GM12878 (cell line): ENCODE measurements at regions not wholly inside any gene's neighbourhood (a gene's known extent, or its start where the extent isn't known, plus 50 kb on each side); places are given as distances from the start of the nearest gene placed in this dataset.

Experiments
- ATAC-seq: fragments of 200-7000 bp; cut with Tn5 transposase; 3 replicates; pipeline ENCODE4 v1.9.1; 2020; ENCODE audit warnings: mild to moderate bottlenecking, moderate library complexity
- BruUV-seq: library from RNA; stranded (reverse); fragments of 400-500 nt; replicated peaks from 2 replicates; lab custom pipeline; 2021; lab: Mats Ljungman, UMichigan
- CTCF ChIA-PET: fragments of 300-600 bp; sonication (Branson Sonifier 250); formaldehyde crosslinking; extraction: SDS; loops from one replicate; lab custom pipeline; 2021; ENCODE audit warnings: inconsistent platforms; lab: Yijun Ruan, JAX
- POLR2A ChIA-PET: fragments of 350-600 bp; formaldehyde crosslinking; extraction: SDS; loops from one replicate; lab custom pipeline; 2021; ENCODE audit warnings: inconsistent platforms; lab: Charles Lee
- RAD21 ChIA-PET: fragments of 300-600 bp; sonication (Branson Sonifier 250); formaldehyde crosslinking; loops from one replicate; lab custom pipeline; 2023; ENCODE audit warnings: antibody characterized with exemption; ENCODE audit not compliant: unreplicated experiment; lab: Charles Lee
- SMC1A ChIA-PET: fragments of 300-600 bp; sonication (Branson Sonifier 250); formaldehyde crosslinking; loops from one replicate; lab custom pipeline; 2023; ENCODE audit not compliant: unreplicated experiment, uncharacterized antibody; lab: Charles Lee
- DNase-seq: peaks from one replicate; pipeline ENCODE4 v3.0.0-alpha.2; 2011; ENCODE audit warnings: low read depth, low spot score
- FAIRE-seq: peaks from 3 replicates; lab custom pipeline; 2011; peaks lifted over from hg19 to GRCh38; lab: Jason Lieb, UNC
- H2AFZ ChIP-seq: 2 replicates; pipeline ENCODE4 v1.6.0; 2011; ENCODE audit warnings: low read depth, low read length, control low read depth; ENCODE audit not compliant: control insufficient read depth
- H3K27ac ChIP-seq: 2 replicates; pipeline ENCODE4 v1.5.1; 2011; ENCODE audit warnings: control low read depth; ENCODE audit not compliant: control insufficient read depth, insufficient read depth
- H3K27me3 ChIP-seq, 2 experiments: replicated peaks in 1 of 2; 2 replicates each; pipeline versions ENCODE4 v1.6.0 to v1.6.1; 2011; ENCODE audit warnings: low read length in 1 of 2; ENCODE audit not compliant: control insufficient read depth in 2 of 2, insufficient read depth in 2 of 2
- H3K36me3 ChIP-seq, 2 experiments: 2 replicates each; pipeline ENCODE4 v1.5.1; 2011; ENCODE audit warnings: low read length in 1 of 2; ENCODE audit not compliant: control insufficient read depth in 2 of 2, insufficient read depth in 2 of 2
- H3K4me1 ChIP-seq: 2 replicates; pipeline ENCODE4 v1.6.1; 2011; ENCODE audit warnings: mild to moderate bottlenecking, low read length, moderate library complexity, mixed read lengths; ENCODE audit not compliant: control insufficient read depth, insufficient read depth
- H3K4me2 ChIP-seq: 2 replicates; pipeline ENCODE4 v1.6.0; 2011; ENCODE audit warnings: control low read depth; ENCODE audit not compliant: control insufficient read depth, insufficient read depth
- H3K4me3 ChIP-seq: fragments of 200-600 bp; sonication (generic); 2 replicates; pipeline ENCODE4 v1.5.1; 2016
- H3K79me2 ChIP-seq: 2 replicates; pipeline ENCODE4 v1.6.0; 2011; ENCODE audit warnings: low read length; ENCODE audit not compliant: control insufficient read depth, insufficient read depth
- H3K9ac ChIP-seq: 2 replicates; pipeline ENCODE4 v1.8.0; 2011; ENCODE audit warnings: low read length, control low read depth, mixed read lengths; ENCODE audit not compliant: control insufficient read depth, insufficient read depth
- H3K9me3 ChIP-seq: replicated peaks from 3 replicates; pipeline ENCODE4 v1.5.1; 2011; ENCODE audit warnings: mild to moderate bottlenecking, low read length; ENCODE audit not compliant: control insufficient read depth, insufficient read depth
- H4K20me1 ChIP-seq: 2 replicates; pipeline ENCODE4 v1.6.0; 2011; ENCODE audit not compliant: control insufficient read depth, insufficient read depth
- BACH1 ChIP-seq: fragments of 450-650 bp; IDR thresholded peaks from 2 replicates; pipeline ENCODE4 v1.6.1; 2017; ENCODE audit warnings: mild to moderate bottlenecking, borderline replicate concordance
- BMI1 ChIP-seq: fragments of 450-650 bp; IDR thresholded peaks from 2 replicates; pipeline ENCODE4 v1.6.1; 2016; ENCODE audit warnings: mild to moderate bottlenecking, moderate library complexity, borderline replicate concordance
- CBFB ChIP-seq: IDR thresholded peaks from 2 replicates; pipeline ENCODE4 v1.6.1; 2016; ENCODE audit warnings: antibody characterized with exemption, low read depth
- CHD1 ChIP-seq: IDR thresholded peaks from 2 replicates; pipeline ENCODE4 v1.6.1; 2012; ENCODE audit warnings: low read depth, low read length, improper control_type of control experiment
- DPF2 ChIP-seq: fragments of 450-650 bp; IDR thresholded peaks from 2 replicates; pipeline ENCODE4 v1.6.1; 2017; ENCODE audit warnings: mild to moderate bottlenecking
- KAT2A ChIP-seq: conservative IDR thresholded peaks from 2 replicates; pipeline ENCODE4 v1.6.1; 2011; ENCODE audit warnings: low read depth, low read length; ENCODE audit not compliant: control insufficient read depth
- POLR2AphosphoS2 ChIP-seq: IDR thresholded peaks from 2 replicates; pipeline ENCODE4 v1.6.1; 2011; ENCODE audit warnings: low read depth, mild to moderate bottlenecking, low read length, improper control_type of control experiment, moderate library complexity
- TBL1XR1 ChIP-seq: IDR thresholded peaks from 2 replicates; pipeline ENCODE4 v1.6.1; 2012; ENCODE audit warnings: low read depth, low read length, improper control_type of control experiment
- ZSCAN29 ChIP-seq: fragments of 450-650 bp; IDR thresholded peaks from 2 replicates; pipeline ENCODE4 v1.6.1; 2017; ENCODE audit warnings: mild to moderate bottlenecking, moderate library complexity
- WGBS: methylation state at CpG from one replicate; pipeline ENCODE4 v1.1.6; 2016; ENCODE audit warnings: low lambda C conversion rate; ENCODE audit not compliant: insufficient replicate concordance, insufficient coverage; ENCODE audit errors: missing lambda C conversion rate; 5-methylcytosine and 5-hydroxymethylcytosine counted together
- in situ Hi-C: fragments of 300-500 bp; cut with MboI; formaldehyde crosslinking; loops from 9 replicates; pipeline ENCODE4 v1.14.3; 2018; ENCODE audit warnings: mixed read lengths
- intact Hi-C: fragments of 100-400 bp; cut with micrococcal nuclease; formaldehyde crosslinking; loops from one replicate; pipeline ENCODE4 v1.14.2; 2022; ENCODE audit not compliant: unreplicated experiment
- TF ChIP-seq, protein P1 (sequence below): IDR thresholded peaks from 2 replicates; pipeline ENCODE4 v1.6.1; 2012; ENCODE audit warnings: low read depth, low read length, improper control_type of control experiment
- TF ChIP-seq, protein P2 (sequence below): fragments of 450-650 bp; IDR thresholded peaks from 2 replicates; pipeline ENCODE4 v1.6.1; 2017; ENCODE audit warnings: low read depth, mild to moderate bottlenecking, moderate library complexity

DNA sequence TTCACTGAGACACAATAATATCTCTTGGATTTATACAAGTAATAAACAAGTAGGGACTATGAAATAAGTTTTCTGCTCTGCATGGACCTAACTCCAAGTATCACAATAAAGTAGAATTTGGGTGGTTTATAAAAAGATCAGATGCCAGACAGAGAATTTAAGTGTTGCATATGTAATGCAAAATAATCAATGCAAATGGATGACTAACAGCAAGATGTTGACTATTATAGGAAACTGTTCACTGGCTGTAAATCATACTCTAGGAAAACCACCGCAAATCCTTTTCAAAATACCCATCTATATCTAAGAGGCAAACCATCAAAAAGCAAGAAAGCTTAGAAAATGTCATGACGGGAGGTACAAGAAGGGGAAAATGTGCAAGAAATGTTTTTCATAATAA is 539.8 kb upstream of the FAM174A start:
- ATAC-seq, result no peak
- ChIA-PET SMC1A (no interaction called here), CTCF (no interaction called here), RAD21 (no interaction called here), POLR2A (no interaction called here)
- BruUV-seq, result no TSS peak
- no peak overlapping the region for H3K4me3 ChIP-seq
- no peak overlapping the region for H2AFZ ChIP-seq
- H3K9me3 ChIP-seq, result no peaks in the 10 kb centered on the region
- no peaks in the 10 kb centered on the region for H4K20me1 ChIP-seq
- H3K4me2 ChIP-seq, result no peak overlapping the region
- no peaks in the 10 kb centered on the region for H3K4me1 ChIP-seq
- 17% methylated on average over 2 of the region's 2 CpGs for WGBS
- in situ Hi-C loops (no loop called here), intact Hi-C loops (no loop called here)
- H3K27ac ChIP-seq, result no peak overlapping the region
- H3K27me3 ChIP-seq, result no peaks in the 10 kb centered on the region
- TF ChIP-seq CBFB (no peak), BACH1 (no peak), KAT2A (no peak), TBL1XR1 (no peak), BMI1 (no peak), DPF2 (no peak), ZSCAN29 (no peak), CHD1 (no peak), POLR2AphosphoS2 (no peak)
- TF ChIP-seq, protein P1, sequence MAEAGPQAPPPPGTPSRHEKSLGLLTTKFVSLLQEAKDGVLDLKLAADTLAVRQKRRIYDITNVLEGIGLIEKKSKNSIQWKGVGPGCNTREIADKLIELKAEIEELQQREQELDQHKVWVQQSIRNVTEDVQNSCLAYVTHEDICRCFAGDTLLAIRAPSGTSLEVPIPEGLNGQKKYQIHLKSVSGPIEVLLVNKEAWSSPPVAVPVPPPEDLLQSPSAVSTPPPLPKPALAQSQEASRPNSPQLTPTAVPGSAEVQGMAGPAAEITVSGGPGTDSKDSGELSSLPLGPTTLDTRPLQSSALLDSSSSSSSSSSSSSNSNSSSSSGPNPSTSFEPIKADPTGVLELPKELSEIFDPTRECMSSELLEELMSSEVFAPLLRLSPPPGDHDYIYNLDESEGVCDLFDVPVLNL, result no peak
- TF ChIP-seq, protein P2, sequence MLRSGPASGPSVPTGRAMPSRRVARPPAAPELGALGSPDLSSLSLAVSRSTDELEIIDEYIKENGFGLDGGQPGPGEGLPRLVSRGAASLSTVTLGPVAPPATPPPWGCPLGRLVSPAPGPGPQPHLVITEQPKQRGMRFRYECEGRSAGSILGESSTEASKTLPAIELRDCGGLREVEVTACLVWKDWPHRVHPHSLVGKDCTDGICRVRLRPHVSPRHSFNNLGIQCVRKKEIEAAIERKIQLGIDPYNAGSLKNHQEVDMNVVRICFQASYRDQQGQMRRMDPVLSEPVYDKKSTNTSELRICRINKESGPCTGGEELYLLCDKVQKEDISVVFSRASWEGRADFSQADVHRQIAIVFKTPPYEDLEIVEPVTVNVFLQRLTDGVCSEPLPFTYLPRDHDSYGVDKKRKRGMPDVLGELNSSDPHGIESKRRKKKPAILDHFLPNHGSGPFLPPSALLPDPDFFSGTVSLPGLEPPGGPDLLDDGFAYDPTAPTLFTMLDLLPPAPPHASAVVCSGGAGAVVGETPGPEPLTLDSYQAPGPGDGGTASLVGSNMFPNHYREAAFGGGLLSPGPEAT, result no peak
- FAIRE-seq, result no peak
- H3K9ac ChIP-seq, result no peak overlapping the region
- H3K79me2 ChIP-seq, result no peaks in the 10 kb centered on the region
- no peaks in the 10 kb centered on the region for H3K36me3 ChIP-seq
- no peak for DNase-seq
